GM18511 (cell line): ENCODE measurements at regions not wholly inside any gene's neighbourhood (a gene's known extent, or its start where the extent isn't known, plus 50 kb on each side); places are given as distances from the start of the nearest gene placed in this dataset.

Source experiments
- ATAC-seq: cut with Tn5 transposase; IDR thresholded peaks from one replicate; pipeline ENCODE4 v1.9.1; 2021; ENCODE audit warnings: mild to moderate bottlenecking, moderate library complexity; ENCODE audit not compliant: unreplicated experiment

DNA sequence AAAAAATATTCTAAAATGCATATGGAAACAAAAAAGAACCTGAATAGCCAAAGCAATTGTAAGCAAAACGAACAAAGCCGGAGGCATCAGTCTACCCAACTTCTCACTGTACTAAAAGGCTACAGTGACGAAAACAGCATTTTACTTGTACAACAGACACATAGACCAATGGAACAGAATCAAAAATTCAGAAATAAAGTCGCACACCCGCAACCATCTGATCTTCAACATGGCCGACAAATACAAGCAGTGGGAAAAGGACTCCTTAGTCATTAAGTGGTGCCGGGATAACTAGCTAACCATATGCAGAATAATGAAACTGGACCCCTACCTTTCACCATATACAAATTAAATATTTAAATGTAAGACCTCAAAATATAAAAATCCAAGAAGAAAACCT lies 203.9 kb upstream of the PPFIA2 start:
- no peak for ATAC-seq

DNA sequence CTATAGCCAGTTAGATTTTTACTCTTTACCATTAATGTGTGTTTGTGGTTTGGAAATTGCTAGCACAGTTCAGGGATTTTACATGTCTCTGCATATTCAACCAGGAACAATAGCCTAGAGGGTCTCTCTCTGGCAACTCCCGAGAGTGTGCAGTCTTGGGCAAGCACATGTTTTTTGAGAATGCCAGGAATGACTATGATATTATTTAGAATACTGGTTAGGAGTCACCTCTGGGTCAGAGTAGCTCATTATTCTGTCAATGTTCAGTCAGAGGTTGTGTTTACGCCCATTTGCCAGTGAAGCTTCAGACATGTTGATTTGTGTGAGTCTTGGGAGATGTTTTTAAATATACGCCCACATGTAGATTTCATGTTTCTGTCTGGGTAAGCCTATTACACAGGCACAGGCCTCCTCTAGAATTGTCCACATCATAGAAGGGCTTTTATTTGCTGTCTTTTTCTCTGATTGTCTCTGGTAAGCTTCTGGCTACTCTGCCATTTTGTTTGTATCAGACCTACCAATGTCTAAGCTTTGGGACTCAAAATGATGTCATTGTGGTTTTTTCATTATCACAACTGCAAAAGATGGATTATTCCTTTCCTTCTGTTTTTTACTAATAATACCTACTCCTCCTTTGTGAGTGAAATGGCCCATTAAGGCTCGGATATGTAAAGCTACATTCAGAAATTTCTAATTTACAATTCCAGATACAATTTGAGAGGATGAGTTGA lies 203.1 kb upstream of the PPFIA2 start:
- no peak for ATAC-seq

DNA sequence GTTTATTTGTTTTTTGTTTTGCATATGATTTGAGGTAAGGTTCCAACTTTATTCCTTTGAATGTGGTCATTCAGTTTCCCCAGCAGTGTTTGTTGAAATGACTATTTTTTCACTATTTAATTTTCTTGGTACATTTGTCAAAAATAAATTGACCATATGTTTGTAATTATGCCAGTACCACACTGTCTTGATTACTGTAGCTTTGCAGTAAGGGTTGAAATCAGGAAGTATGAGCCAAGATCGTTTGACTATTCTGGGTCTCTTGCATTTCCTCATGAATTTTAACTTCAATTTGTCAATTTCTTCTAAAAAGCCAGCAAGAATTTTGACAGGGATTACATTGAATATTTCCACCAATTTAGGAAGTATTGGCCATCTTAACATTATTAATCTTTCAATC lies 199.3 kb upstream of the PPFIA2 start:
- ATAC-seq: no peak

DNA sequence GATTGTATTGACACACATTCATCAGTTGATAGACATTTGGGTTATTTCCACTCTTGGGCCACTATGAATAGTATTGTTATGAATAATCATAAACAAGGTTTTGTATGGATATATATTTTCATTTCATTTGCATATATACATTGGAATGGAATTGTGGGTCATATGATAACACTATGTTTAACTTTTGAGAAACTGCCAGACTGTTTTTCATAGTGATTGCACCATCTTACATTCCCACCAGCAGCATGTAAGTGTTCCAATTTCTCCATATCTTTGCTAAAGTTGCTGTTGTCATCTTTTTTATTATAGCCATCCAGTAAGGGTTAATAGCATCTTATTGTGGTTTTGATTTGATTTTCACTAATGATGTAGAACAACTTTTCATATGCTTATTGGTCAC lies 198.5 kb upstream of the PPFIA2 start:
- no peak for ATAC-seq

DNA sequence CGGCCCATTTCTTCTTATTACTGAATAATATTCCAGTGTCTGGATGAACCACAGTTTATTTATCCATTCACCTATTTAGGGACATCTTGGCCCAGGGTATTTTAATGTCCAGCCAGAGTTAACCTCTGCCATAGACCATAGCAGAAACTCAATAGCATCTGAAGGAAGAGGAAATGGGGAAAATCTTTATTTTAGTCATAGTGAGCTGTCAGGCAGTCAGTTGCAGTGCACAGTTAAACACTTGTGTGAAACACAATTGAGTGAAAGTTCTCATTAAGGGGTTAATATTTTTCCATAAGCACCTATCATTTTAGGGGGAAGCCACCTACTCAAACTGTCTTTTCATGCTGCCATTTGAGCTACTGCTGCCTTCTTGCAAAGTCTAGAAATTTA lies 197.3 kb upstream of the PPFIA2 start:
- no peak for ATAC-seq

DNA sequence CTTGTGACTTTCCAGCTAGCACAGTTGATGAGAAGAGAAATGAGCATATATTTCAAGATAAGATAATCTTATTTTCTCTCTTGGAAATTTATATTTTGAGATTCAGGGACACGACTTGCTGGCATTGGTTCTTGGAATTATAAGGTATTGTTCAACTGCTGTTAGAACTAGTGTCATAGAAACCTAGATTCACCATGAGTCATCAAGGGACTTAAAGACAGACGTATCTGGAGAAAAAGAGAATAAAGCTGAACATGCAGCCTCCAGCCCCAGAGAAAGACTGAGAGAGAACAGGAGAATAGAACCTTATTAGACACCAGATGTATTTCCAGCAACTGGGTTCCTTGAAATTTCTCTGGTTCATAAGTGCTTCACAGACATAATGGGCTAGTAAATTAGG lies 194.4 kb upstream of the PPFIA2 start:
- no peak for ATAC-seq

DNA sequence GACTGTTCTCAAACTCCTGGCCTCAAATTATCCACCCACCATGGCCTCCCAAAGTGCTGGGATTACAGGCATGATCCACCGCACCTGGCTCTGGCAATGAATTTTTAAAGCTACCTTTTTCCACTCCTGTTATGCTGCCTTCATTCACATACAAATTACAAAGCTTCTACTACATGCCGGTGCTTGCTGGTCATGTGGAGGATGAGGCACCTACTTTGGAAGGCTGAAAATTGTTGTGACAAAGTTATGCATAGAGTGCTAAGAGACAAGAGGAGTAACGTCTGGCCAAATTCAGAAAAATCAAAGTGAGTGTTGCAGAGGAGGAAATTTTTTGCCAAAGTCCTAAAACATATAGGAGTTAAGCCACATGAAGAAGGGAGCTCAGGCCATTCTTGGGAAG lies 191.7 kb upstream of the PPFIA2 start:
- no peak for ATAC-seq

DNA sequence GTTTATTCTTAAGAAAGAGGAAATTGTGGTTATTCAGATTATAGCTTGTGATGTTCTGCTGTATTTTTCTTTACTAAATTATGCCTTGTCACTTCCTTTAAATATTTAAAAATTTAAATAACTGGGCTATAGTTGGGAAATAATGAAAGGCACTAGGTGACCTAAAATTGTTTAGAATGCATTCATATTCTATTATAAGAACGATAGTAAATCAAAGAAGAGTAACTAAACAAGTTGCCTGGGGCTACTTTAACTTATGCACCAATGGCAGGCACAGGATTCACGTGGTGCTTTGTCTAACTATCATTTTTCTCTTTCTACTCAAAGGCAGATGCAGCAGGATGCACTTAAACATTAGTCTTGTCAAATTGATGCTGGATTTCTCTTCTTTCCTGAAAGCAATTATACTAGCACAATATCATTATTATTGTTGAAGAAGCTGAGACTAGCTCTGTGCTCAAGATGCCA lies 190.7 kb upstream of the PPFIA2 start:
- ATAC-seq: no peak

DNA sequence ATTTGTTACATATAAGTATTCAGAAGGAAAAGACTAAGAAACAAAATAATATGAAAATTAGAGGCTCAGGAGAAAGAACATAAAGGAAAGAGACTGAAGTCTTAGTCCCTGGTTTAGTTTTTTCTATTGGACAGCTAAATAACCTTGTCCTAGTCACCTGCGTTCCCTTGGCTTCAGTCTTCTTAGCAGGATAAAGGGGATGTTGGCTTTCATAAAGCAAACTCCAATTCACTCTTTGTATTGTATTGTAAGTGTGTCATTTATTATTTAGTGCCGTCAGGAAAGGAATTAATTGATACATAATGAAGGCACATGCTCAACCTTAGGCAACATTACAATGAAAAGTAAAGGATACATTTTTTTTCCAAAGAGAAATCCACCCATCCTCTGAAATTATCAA lies 190.3 kb upstream of the PPFIA2 start:
- no peak for ATAC-seq

DNA sequence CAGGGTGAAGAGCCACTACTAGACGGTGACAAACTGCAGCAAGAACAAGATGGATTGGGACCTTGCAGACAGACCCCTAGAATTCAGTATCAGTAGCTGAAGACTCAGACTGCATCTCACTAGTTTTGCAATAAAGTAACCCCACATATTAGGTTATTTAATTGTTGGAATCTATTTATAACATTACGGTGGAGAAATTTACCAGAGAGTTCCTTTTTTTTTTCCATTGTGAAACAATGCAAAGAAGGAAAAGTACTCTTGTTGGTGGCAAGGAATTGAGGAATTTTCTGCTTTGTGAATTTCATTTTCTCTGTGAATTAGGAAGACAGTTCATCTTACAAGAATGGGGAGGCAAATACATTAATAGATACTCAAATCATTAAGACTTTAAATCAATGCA lies 185.7 kb upstream of the PPFIA2 start:
- ATAC-seq: no peak

DNA sequence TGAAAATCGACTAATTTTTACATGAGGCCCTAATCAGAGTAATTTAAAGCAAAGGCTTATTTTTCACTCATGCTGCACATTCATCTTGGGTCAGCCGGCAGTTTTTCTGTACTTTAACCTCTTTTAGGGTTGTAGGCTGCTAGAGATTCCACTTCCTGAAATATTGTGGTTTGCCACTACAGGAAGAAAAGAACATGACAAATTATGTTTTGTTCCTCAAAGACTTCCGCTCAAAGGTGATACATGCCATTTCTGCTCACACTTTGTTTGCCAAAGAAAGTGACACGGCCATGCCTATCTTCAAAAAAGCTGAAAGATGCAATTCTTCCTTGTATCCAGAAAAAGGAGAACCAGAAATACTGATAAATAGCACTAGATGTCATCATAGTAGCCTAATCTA lies 183.4 kb upstream of the PPFIA2 start:
- ATAC-seq: peak; percentile 84

DNA sequence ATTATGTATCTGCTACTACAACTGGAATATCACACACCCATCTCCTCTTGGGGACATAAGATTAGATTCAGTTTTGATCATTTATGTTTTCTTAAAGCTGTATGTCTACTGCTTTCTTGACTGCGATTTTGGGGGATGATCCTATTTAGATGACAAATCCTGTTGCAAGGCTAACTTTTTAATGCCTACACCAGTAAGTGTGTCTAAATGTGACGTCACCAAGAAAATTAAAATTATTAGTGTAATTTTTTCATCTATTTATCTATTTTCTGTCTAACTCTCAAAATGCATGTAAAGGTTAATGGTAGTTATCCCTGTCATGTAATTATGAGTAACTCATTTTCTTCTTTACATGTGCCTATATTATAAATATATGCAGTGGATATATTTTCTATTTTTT lies 170.9 kb upstream of the PPFIA2 start:
- no peak for ATAC-seq

DNA sequence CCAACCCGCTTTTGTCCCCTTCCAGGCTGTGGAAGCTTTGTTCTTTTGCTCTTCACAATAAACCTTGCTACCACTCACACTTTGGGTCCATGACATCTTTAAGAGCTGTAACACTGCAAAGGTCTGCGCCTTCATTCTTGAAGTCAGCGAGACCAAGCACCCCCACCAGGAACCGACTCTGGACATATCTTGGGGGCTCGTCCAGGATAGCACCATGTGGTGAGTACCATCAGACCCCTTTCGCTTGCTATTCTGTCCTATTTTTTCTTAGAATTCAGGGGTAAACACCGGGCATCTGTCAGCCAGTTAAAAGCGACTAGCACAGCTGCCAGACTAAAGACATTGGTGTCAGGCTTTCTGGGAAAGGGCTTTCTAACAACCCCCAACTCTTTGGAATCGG lies 137.6 kb upstream of the PPFIA2 start:
- ATAC-seq: no peak

DNA sequence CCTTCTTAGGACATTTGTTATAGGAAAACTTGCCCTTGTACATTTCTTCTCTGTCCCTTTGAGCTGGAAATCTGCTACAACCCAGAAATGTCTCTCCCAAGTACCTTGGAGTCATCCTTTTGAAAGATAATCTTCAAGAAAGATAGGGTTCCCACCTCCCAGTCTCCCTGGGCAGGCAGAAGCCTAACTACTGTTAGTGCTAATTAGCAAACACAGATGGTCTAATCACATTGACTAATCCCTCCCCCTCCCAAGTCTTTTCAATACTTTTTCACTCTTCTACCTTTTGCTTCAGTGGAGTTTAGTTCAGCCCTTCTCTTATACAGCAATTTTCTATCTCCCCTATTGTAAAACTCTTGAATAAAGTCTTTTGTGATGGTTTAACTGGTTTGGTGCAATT lies 129.8 kb upstream of the PPFIA2 start:
- no peak for ATAC-seq

DNA sequence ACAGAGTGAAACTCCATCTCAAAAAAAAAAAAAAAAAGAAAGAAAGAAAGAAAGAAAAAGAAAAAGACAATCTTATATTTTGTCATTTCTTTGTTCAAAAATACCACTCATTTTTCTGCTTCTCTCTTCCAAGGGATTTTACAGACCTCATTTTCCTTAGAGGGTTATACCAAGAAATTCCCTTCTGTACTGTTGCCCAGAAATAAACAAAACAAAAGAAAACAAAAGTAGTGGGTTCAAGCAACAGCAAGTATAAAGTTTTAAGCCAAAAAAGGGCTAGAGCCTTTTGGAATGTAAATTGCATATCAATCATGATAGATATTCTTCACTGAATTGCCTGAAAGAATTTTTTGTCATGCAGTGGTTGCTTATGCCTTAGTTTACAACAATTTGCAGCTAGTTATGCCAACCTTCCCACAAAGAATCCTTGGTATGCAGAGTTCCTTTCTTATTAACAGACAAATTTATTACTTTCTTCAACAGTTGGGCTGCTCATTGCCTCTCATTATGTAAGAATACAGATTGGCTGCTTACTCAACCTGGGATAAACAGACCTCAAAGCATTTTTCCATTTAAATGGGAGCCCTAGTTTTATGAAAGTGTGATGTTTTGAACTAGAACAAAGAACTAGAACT lies 129.1 kb upstream of the PPFIA2 start:
- no peak for ATAC-seq

DNA sequence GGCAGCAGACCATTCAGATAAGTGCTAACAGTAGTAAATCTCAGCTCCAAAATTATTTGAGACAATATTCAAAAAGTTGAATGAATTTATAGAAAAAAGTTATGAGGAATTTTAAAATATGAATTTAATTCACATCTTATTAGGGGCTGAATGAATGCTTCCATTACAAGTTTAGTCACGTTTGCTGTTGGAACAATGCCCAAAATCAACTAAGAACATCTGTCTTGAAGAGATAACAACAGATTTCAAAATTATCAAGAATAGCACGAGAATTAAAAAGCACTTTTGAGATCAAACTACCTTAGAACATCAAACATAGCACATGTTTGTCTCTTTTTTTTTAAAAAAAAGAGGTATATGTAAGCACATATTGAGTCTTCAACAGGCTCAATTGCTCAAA lies 115.4 kb upstream of the PPFIA2 start:
- no peak for ATAC-seq

DNA sequence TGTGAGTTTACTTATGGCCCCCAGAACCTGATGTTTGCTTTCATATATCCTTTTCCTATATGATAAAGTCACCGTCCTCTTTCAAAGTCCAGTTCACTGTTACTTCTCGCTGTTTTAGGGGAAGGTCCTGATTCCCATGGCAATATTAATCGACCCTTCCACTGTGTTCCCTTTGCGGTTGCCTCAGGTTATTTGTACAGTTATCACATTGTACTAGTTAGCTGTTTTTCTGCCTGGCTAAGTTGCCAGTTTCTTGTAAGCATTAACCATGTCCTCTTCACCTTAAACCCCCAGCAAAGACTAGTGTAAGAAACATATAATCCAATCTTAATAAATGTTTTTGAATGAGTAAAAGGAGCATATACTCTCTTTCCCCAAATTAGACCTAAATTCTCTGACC lies 115.0 kb upstream of the PPFIA2 start:
- ATAC-seq: no peak

DNA sequence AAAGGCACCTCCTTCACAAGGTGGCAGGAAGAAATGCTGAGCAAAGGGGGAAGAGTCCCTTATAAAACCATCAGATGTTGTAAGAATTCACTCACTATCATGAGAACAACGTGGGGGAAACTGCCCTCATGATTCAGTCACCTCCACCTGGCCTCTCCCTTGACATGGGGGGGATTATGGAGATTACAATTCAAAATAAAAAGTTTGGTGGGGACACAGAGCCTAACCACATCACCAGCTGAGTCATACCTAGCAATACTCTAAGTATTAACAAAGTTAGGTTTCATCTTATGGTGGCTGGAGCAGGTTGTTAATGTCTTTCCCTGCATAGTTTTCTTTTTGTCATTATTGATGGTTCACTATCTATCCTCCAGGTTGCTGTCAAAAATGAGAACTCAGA lies 113.2 kb upstream of the PPFIA2 start:
- no peak for ATAC-seq

DNA sequence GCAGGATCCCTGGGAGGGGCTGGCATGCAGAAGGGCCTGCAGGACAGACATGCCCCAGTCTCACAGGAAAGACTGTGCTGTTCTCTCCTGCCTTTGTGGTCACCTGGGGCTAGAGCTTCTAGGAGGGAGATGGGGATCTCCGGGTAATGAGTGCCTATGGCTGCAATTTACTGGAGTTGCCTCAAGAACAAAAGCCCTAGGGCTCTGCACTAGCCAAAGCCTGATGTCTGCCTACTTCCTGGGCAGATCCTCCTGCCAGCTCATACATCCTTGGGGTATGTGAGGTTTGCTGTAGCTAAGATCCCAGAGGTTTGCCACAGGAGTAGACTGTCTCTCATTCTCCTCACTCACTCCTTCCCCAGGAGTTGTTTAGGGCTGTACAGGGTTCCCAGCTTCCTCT lies 106.9 kb upstream of the PPFIA2 start:
- ATAC-seq: no peak

DNA sequence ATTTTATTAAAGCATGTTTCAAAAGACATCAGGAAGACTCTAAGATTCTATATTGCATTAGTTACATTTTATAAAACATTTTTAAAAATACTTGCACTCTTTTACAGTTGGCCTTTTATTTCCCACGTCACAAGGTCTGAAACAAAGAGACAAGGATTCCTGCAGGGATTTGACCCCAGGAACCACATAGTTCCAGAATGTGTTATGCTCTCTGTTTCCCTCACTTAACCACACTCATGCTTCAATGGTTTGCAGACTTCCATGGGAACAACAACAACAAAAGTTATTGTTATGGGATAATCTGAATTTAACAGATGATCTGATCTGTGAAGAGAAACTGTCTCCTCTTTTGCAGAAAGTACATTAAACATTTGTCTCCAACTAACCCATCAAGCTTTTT lies 104.3 kb upstream of the PPFIA2 start:
- no peak for ATAC-seq

DNA sequence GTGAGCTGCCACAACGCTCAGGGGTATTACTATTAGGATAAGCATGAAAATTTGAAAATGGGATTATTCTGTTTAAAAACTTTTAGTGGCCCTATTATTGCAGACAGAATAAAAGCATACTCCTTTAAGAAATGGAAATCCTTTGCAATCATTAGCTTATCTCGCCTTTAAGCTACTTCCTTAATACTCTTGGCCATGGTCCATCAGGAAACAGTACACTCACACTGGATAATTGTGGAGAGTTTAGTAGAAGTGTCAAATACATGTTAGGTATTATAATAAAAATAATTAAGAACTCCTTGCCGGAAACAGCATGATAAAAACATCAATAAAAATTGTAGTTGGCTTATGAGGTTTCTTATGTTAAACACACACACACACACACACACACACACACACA lies 100.4 kb upstream of the PPFIA2 start:
- no peak for ATAC-seq

DNA sequence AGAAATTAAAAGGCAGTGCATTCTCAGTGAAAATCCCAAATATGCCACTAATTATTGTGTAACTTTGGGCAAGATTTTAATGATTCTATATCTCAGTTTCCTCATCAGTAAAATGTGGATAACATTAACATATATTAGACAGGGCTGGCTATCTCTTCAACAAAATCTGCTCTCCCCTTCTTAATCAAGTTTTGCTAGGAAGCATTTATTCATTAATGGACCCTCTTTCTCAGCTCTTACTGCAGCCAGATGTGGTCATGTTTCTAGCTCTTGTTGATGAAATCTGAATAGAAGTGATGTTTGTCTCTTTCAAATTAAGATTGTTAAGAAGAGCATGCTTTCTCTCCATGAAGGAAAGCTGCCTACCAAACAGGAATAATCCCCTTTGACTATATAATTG lies 84.4 kb upstream of the PPFIA2 start:
- ATAC-seq: no peak

DNA sequence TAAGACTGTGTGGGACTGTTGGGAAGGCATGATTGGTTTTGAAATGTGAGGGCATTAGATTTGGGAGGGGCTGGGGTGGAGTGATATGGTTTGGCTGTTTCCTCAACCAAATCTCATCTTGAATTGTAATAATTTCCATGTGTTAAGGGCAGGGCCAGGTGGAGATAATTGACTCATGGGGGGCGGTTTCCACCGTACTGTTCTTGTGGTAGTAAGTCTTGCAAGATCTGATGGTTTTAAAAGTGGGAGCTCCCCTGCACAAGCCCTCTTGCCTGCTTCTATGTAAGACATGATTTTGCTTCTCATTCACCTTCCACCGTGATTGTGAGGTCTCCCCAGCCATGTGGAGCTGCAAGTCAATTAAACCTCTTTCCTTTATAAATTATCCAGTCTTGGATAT lies 76.6 kb upstream of the PPFIA2 start:
- no peak for ATAC-seq
